HCT116 (cell line): ENCODE measurements at regions not wholly inside any gene's neighbourhood (a gene's known extent, or its start where the extent isn't known, plus 50 kb on each side); places are given as distances from the start of the nearest gene placed in this dataset.

ENCODE experiments used
- ATAC-seq: fragments of 200-7000 bp; cut with Tn5 transposase; 2 replicates; pipeline ENCODE4 v1.9.1; 2020; ENCODE audit warnings: mild to moderate bottlenecking, moderate library complexity
- BruUV-seq: library from RNA; stranded (reverse); fragments of 400-500 nt; replicated peaks from 2 replicates; lab custom pipeline; 2021; lab: Mats Ljungman, UMichigan
- CTCF ChIA-PET: fragments of 300-600 bp; sonication (Branson Sonifier 250); formaldehyde crosslinking; loops from one replicate; lab custom pipeline; 2021; ENCODE audit warnings: antibody characterized with exemption; lab: Charles Lee
- POLR2A ChIA-PET: fragments of 300-600, 350-600 bp; sonication (Branson Sonifier 250); formaldehyde crosslinking; loops from one replicate; lab custom pipeline; 2021; ENCODE audit warnings: antibody characterized with exemption; lab: Charles Lee
- RAD21 ChIA-PET, 2 experiments: fragments of 300-600 bp; sonication (Branson Sonifier 250); formaldehyde crosslinking; loops; one replicate each; lab custom pipeline; 2023; ENCODE audit warnings: low total read pairs in 2 of 2; ENCODE audit not compliant: uncharacterized antibody in 2 of 2, unreplicated experiment in 2 of 2, low non-redundant PET in 1 of 2; lab: Charles Lee
- DNase-seq: peaks from one replicate; pipeline ENCODE4 v3.0.0-alpha.2; 2010; ENCODE audit warnings: low read depth, low spot score
- H2AFZ ChIP-seq: fragments of 200-600 bp; shearing (Covaris generic), sonication (generic); 2 replicates; pipeline ENCODE4 v1.6.1; 2017; ENCODE audit warnings: low read depth, mixed run types, mixed read lengths, antibody characterized with exemption, low read length; ENCODE audit not compliant: poor library complexity, severe bottlenecking
- H3K27ac ChIP-seq: 2 replicates; pipeline ENCODE4 v1.5.1; 2012; ENCODE audit warnings: low read depth, low read length
- H3K27me3 ChIP-seq: fragments of 200-600 bp; sonication (generic); 2 replicates; pipeline ENCODE4 v1.6.1; 2016; ENCODE audit warnings: mixed run types, low read length, mixed read lengths; ENCODE audit not compliant: insufficient read depth
- H3K36me3 ChIP-seq, 2 experiments: fragments of 200-500 bp in 1 of 2; fragments of 200-600 bp in 1 of 2; sonication (Bioruptor generic) in 1 of 2; sonication (generic) in 1 of 2; 2 replicates each; pipeline versions ENCODE4 v1.5.1 to v1.6.1; 2014 to 2016; ENCODE audit warnings: low read length in 2 of 2, inconsistent platforms in 1 of 2, mixed read lengths in 1 of 2, mixed run types in 1 of 2; ENCODE audit not compliant: insufficient read depth in 2 of 2, control insufficient read depth in 1 of 2
- H3K4me1 ChIP-seq, 2 experiments: fragments of 200-600 bp in 1 of 2; sonication (generic) in 1 of 2; 2 replicates each; pipeline versions ENCODE4 v1.5.1 to v1.6.1; 2012 to 2017; ENCODE audit warnings: low read length in 2 of 2, inconsistent platforms in 1 of 2, mild to moderate bottlenecking in 1 of 2, mixed read lengths in 1 of 2, mixed run types in 1 of 2, moderate library complexity in 1 of 2; ENCODE audit not compliant: insufficient read depth in 2 of 2, control insufficient read depth in 1 of 2
- H3K4me2 ChIP-seq: fragments of 200-600 bp; sonication (generic); 2 replicates; pipeline ENCODE4 v1.6.1; 2017; ENCODE audit warnings: mixed run types, low read length, mixed read lengths
- H3K4me3 ChIP-seq, 2 experiments: fragments of 200-600 bp in 1 of 2; sonication (generic) in 1 of 2; replicated peaks in 1 of 2; 2 replicates each; pipeline ENCODE4 v1.5.1; 2011 to 2016; ENCODE audit warnings: low read length in 2 of 2, control low read depth in 1 of 2, low read depth in 1 of 2, mild to moderate bottlenecking in 1 of 2, mixed read lengths in 1 of 2, mixed run types in 1 of 2
- H3K79me2 ChIP-seq: fragments of 200-600 bp; sonication (generic); 2 replicates; pipeline ENCODE4 v1.6.1; 2017; ENCODE audit warnings: mild to moderate bottlenecking, mixed run types, low read length, moderate library complexity, mixed read lengths; ENCODE audit not compliant: insufficient read depth
- H3K9ac ChIP-seq: fragments of 200-600 bp; sonication (generic); 2 replicates; pipeline ENCODE4 v1.6.1; 2016; ENCODE audit warnings: low read length, mixed read lengths
- H3K9me2 ChIP-seq: fragments of 200-600 bp; sonication (generic), shearing (Covaris generic); 2 replicates; pipeline ENCODE4 v1.6.1; 2017; ENCODE audit warnings: mixed run types, mild to moderate bottlenecking, moderate library complexity; ENCODE audit not compliant: insufficient read depth
- H3K9me3 ChIP-seq, 2 experiments: fragments of 200-500 bp in 1 of 2; fragments of 200-600 bp in 1 of 2; sonication (Bioruptor generic) in 1 of 2; sonication (generic) in 1 of 2; 2 replicates each; pipeline ENCODE4 v1.6.1; 2014 to 2017; ENCODE audit warnings: low read length in 2 of 2, mixed read lengths in 2 of 2, inconsistent platforms in 1 of 2, low read depth in 1 of 2, mild to moderate bottlenecking in 1 of 2, mixed run types in 1 of 2, moderate library complexity in 1 of 2; ENCODE audit not compliant: control insufficient read depth in 1 of 2, insufficient read depth in 1 of 2
- H4K20me1 ChIP-seq: fragments of 200-600 bp; sonication (generic), shearing (Covaris generic); 2 replicates; pipeline ENCODE4 v1.6.1; 2017; ENCODE audit warnings: mixed run types, mild to moderate bottlenecking, moderate library complexity; ENCODE audit not compliant: insufficient read depth
- CBX3 ChIP-seq: IDR thresholded peaks from 2 replicates; pipeline ENCODE4 v1.6.1; 2012; ENCODE audit warnings: low read depth
- EGR1 ChIP-seq: IDR thresholded peaks from 2 replicates; pipeline ENCODE4 v1.6.1; 2012; ENCODE audit warnings: low read depth
- EZH2 ChIP-seq: fragments of 200-600 bp; sonication (generic); IDR thresholded peaks from 2 replicates; pipeline ENCODE4 v1.6.1; 2017; ENCODE audit warnings: antibody characterized with exemption, mixed run types
- EZH2phosphoT487 ChIP-seq: fragments of 200-600 bp; IDR thresholded peaks from 2 replicates; pipeline ENCODE4 v1.6.1; 2018; ENCODE audit warnings: antibody characterized with exemption, borderline replicate concordance
- FOSL1 ChIP-seq: IDR thresholded peaks from 2 replicates; pipeline ENCODE4 v1.6.1; 2012; ENCODE audit warnings: low read depth
- JUND ChIP-seq: IDR thresholded peaks from 2 replicates; pipeline ENCODE4 v1.6.1; 2012
- POLR2A ChIP-seq: IDR thresholded peaks from 2 replicates; pipeline ENCODE4 v1.7.0; 2011; ENCODE audit warnings: borderline replicate concordance; ENCODE audit not compliant: insufficient read depth, insufficient read length; ENCODE audit errors: extremely low read depth
- POLR2AphosphoS5 ChIP-seq: IDR thresholded peaks from 2 replicates; pipeline ENCODE4 v1.6.1; 2011; ENCODE audit warnings: mild to moderate bottlenecking, low read depth, low read length, moderate library complexity
- RAD21 ChIP-seq: IDR thresholded peaks from 2 replicates; pipeline ENCODE4 v1.6.1; 2012; ENCODE audit warnings: low read depth, mild to moderate bottlenecking
- SIN3A ChIP-seq: IDR thresholded peaks from 2 replicates; pipeline ENCODE4 v1.6.1; 2012; ENCODE audit warnings: low read depth
- SP1 ChIP-seq: IDR thresholded peaks from 2 replicates; pipeline ENCODE4 v1.6.1; 2012; ENCODE audit warnings: low read depth
- SRF ChIP-seq: IDR thresholded peaks from 2 replicates; pipeline ENCODE4 v1.6.1; 2012; ENCODE audit warnings: low read depth
- TCF7L2 ChIP-seq: IDR thresholded peaks from 2 replicates; pipeline ENCODE4 v1.7.0; 2011; ENCODE audit warnings: borderline replicate concordance, inconsistent platforms; ENCODE audit not compliant: insufficient read depth, insufficient read length; ENCODE audit errors: extremely low read depth
- YY1 ChIP-seq: IDR thresholded peaks from 2 replicates; pipeline ENCODE4 v1.6.1; 2011; ENCODE audit warnings: low read length, low read depth, moderate library complexity, mild to moderate bottlenecking; ENCODE audit not compliant: insufficient replicate concordance; ENCODE audit errors: extremely low read depth
- ZFX ChIP-seq: fragments of 450-650 bp; IDR thresholded peaks from 2 replicates; pipeline ENCODE4 v1.6.1; 2017
- ZNF274 ChIP-seq: fragments of 200-500 bp; sonication (Bioruptor generic); IDR thresholded peaks from 2 replicates; pipeline ENCODE4 v1.6.1; 2014; ENCODE audit warnings: mild to moderate bottlenecking, low read depth, low read length, inconsistent platforms
- intact Hi-C: fragments of 100-400 bp; cut with micrococcal nuclease; formaldehyde crosslinking; loops from 2 replicates; pipeline ENCODE4 v1.10.0; 2022
- TF ChIP-seq, protein P1 (sequence below): IDR thresholded peaks from 2 replicates; pipeline ENCODE4 v1.6.1; 2012
- TF ChIP-seq, protein P2 (sequence below), 3 experiments: fragments of 200-600 bp in 1 of 3; sonication (generic) in 1 of 3; IDR thresholded peaks in 2 of 3; conservative IDR thresholded peaks in 1 of 3; 2 replicates each; pipeline ENCODE4 v1.5.1; 2012 to 2017; ENCODE audit warnings: low read depth in 2 of 3, low read length in 2 of 3, antibody characterized with exemption in 1 of 3, borderline replicate concordance in 1 of 3, control low read depth in 1 of 3, mild to moderate bottlenecking in 1 of 3, mixed read lengths in 1 of 3, mixed run types in 1 of 3, moderate library complexity in 1 of 3; ENCODE audit not compliant: insufficient read depth in 1 of 3
- TF ChIP-seq, protein P3 (sequence below): IDR thresholded peaks from 2 replicates; pipeline ENCODE4 v1.6.1; 2012
- TF ChIP-seq, protein P4 (sequence below): IDR thresholded peaks from 2 replicates; pipeline ENCODE4 v1.6.1; 2011; ENCODE audit warnings: mild to moderate bottlenecking, low read length, moderate library complexity; ENCODE audit not compliant: insufficient replicate concordance; ENCODE audit errors: extremely low read depth

DNA sequence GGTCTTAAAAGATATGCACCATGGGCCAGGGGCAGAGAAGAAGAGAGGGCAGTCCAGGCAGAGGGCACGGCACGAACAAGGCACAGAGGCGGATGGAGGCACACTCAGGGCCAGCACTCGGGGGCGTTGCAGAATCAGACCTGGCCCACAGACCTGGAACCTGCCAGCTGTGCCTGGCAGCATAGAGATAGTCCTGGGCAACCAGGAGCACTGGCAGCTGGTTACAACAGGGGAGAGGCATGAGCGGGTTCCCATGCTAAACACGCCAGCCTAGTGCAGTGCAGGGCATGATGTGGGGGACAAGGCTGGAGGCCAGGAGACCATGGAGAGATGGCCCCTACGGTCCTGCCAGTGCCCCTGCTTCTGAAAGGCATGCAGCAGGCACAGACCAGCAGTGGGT lies 56.9 kb upstream of the RBFOX3 start:
- POLR2A ChIA-PET, result no interaction called here
- no peak for DNase-seq
- H3K4me1 ChIP-seq, result peaks cover 15 to 16% of the 10 kb centered on the region in 2 experiments; a peak in 3 of 4 replicates
- no peak overlapping the region for H3K27ac ChIP-seq
- H3K9me2 ChIP-seq, result no peaks in the 10 kb centered on the region
- intact Hi-C loops, result no loop called here
- TF ChIP-seq POLR2A (no peak), TCF7L2 (no peak), SIN3A (no peak), ZFX (no peak), FOSL1 (no peak), JUND (no peak), CBX3 (no peak), EZH2 (no peak), POLR2AphosphoS5 (no peak), YY1 (no peak), EZH2phosphoT487 (no peak), SRF (no peak), RAD21 (no peak), ZNF274 (no peak), SP1 (no peak), EGR1 (no peak)
- TF ChIP-seq, protein P1, sequence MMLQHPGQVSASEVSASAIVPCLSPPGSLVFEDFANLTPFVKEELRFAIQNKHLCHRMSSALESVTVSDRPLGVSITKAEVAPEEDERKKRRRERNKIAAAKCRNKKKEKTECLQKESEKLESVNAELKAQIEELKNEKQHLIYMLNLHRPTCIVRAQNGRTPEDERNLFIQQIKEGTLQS, result no peak
- TF ChIP-seq, protein P2, sequence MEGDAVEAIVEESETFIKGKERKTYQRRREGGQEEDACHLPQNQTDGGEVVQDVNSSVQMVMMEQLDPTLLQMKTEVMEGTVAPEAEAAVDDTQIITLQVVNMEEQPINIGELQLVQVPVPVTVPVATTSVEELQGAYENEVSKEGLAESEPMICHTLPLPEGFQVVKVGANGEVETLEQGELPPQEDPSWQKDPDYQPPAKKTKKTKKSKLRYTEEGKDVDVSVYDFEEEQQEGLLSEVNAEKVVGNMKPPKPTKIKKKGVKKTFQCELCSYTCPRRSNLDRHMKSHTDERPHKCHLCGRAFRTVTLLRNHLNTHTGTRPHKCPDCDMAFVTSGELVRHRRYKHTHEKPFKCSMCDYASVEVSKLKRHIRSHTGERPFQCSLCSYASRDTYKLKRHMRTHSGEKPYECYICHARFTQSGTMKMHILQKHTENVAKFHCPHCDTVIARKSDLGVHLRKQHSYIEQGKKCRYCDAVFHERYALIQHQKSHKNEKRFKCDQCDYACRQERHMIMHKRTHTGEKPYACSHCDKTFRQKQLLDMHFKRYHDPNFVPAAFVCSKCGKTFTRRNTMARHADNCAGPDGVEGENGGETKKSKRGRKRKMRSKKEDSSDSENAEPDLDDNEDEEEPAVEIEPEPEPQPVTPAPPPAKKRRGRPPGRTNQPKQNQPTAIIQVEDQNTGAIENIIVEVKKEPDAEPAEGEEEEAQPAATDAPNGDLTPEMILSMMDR (IDR thresholded peaks at IDR 0.05 in 2 of 3, conservative IDR thresholded peaks at IDR 0.05 in 1 of 3; ENCODE audit: borderline replicate concordance in 1 of 3, insufficient read depth in 1 of 3, low read depth in 2 of 3, low read length in 2 of 3), result no peak
- TF ChIP-seq, protein P3, sequence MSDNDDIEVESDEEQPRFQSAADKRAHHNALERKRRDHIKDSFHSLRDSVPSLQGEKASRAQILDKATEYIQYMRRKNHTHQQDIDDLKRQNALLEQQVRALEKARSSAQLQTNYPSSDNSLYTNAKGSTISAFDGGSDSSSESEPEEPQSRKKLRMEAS, result no peak
- TF ChIP-seq, protein P4, sequence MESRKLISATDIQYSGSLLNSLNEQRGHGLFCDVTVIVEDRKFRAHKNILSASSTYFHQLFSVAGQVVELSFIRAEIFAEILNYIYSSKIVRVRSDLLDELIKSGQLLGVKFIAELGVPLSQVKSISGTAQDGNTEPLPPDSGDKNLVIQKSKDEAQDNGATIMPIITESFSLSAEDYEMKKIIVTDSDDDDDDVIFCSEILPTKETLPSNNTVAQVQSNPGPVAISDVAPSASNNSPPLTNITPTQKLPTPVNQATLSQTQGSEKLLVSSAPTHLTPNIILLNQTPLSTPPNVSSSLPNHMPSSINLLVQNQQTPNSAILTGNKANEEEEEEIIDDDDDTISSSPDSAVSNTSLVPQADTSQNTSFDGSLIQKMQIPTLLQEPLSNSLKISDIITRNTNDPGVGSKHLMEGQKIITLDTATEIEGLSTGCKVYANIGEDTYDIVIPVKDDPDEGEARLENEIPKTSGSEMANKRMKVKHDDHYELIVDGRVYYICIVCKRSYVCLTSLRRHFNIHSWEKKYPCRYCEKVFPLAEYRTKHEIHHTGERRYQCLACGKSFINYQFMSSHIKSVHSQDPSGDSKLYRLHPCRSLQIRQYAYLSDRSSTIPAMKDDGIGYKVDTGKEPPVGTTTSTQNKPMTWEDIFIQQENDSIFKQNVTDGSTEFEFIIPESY, result no peak
- H3K9ac ChIP-seq, result no peak overlapping the region
- H3K9me3 ChIP-seq, result no peaks in the 10 kb centered on the region; a peak in 1 of 4 replicates
- no peaks in the 10 kb centered on the region for H3K79me2 ChIP-seq
- H3K4me3 ChIP-seq, result no peak overlapping the region
- no peak overlapping the region for H2AFZ ChIP-seq
- no TSS peak for BruUV-seq
- no peaks in the 10 kb centered on the region for H3K27me3 ChIP-seq
- H3K36me3 ChIP-seq, result no peaks in the 10 kb centered on the region
- H3K4me2 ChIP-seq, result no peak overlapping the region
- CTCF ChIA-PET, result interaction anchor here (1.9 kb wide), 1 partner anchor 9 kb away, joined by 5 read pairs; no protein-coding TSS in a partner anchor
- ATAC-seq, result no peak
- H4K20me1 ChIP-seq, result no peaks in the 10 kb centered on the region
- RAD21 ChIA-PET, result no interaction called here
